B cell (primary cell): ENCODE measurements at regions not wholly inside any gene's neighbourhood (a gene's known extent, or its start where the extent isn't known, plus 50 kb on each side); places are given as distances from the start of the nearest gene placed in this dataset.

Experiments
- ATAC-seq: fragments of 200-7000 bp; cut with Tn5 transposase; one replicate; pipeline ENCODE4 v1.10.0; 2021; ENCODE audit warnings: low read depth, mild to moderate bottlenecking, moderate number of reproducible peaks, moderate library complexity
- CTCF ChIA-PET: fragments of 350-600 bp; sonication (Branson Sonifier 250); formaldehyde crosslinking; loops from one replicate; lab custom pipeline; 2021; ENCODE audit warnings: antibody characterized with exemption, inconsistent platforms; lab: Charles Lee
- POLR2A ChIA-PET: fragments of 350-600 bp; sonication (Branson Sonifier 250); formaldehyde crosslinking; loops from one replicate; lab custom pipeline; 2021; ENCODE audit warnings: antibody characterized with exemption; lab: Charles Lee
- DNase-seq: peaks from one replicate; pipeline ENCODE4 v3.0.0; 2013
- H2AFZ ChIP-seq: 2 replicates; pipeline ENCODE4 v1.6.1; 2012; ENCODE audit warnings: mild to moderate bottlenecking, low read depth, low read length; ENCODE audit not compliant: insufficient read depth, poor library complexity, severe bottlenecking
- H3K27ac ChIP-seq, 2 donors: 1 replicate in 1 of 2; 2 replicates in 1 of 2; pipeline ENCODE4 v1.5.1; 2012 to 2013; ENCODE audit warnings: low read length in 2 of 2, mild to moderate bottlenecking in 2 of 2, moderate library complexity in 1 of 2
- H3K27me3 ChIP-seq, 4 experiments: fragments of 200-600 bp in 1 of 4; sonication (generic) in 1 of 4; replicated peaks in 1 of 4; 1 replicate in 2 of 4; 2 replicates in 2 of 4; pipeline versions ENCODE4 v1.6.1 to v1.7.0; 2013 to 2016; ENCODE audit warnings: low read length in 3 of 4, mild to moderate bottlenecking in 2 of 4, mixed read lengths in 1 of 4, moderate library complexity in 1 of 4; ENCODE audit not compliant: insufficient read depth in 4 of 4, control insufficient read depth in 3 of 4; ENCODE audit errors: control extremely low read depth in 1 of 4
- H3K36me3 ChIP-seq, 2 experiments: replicated peaks in 1 of 2; 1 replicate in 1 of 2; 2 replicates in 1 of 2; pipeline versions ENCODE4 v1.6.1 to v1.7.1; 2013; ENCODE audit warnings: low read length in 1 of 2; ENCODE audit not compliant: insufficient read depth in 2 of 2, control insufficient read depth in 1 of 2; ENCODE audit errors: control extremely low read depth in 1 of 2, extremely low read depth in 1 of 2
- H3K4me1 ChIP-seq, 2 donors: fragments of 200-600 bp in 1 of 2; sonication (generic) in 1 of 2; 1 replicate in 1 of 2; 2 replicates in 1 of 2; pipeline versions ENCODE4 v1.5.1 to v1.6.1; 2013 to 2017; ENCODE audit warnings: low read length in 2 of 2; ENCODE audit not compliant: control insufficient read depth in 2 of 2, insufficient read depth in 2 of 2
- H3K4me2 ChIP-seq: replicated peaks from 2 replicates; pipeline ENCODE3; 2012; ENCODE audit warnings: mild to moderate bottlenecking, low read depth, low read length; ENCODE audit not compliant: poor library complexity, severe bottlenecking
- H3K4me3 ChIP-seq, 5 experiments: fragments of 200-600 bp in 1 of 5; sonication (generic) in 1 of 5; 1 replicate in 3 of 5; 2 replicates in 2 of 5; pipeline versions ENCODE4 v1.5.1 to v1.7.0; 2011 to 2016; ENCODE audit warnings: low read length in 4 of 5, mild to moderate bottlenecking in 4 of 5, low read depth in 2 of 5, control low read depth in 1 of 5, moderate library complexity in 1 of 5; ENCODE audit not compliant: insufficient read depth in 1 of 5; ENCODE audit errors: control extremely low read depth in 1 of 5, extremely low read depth in 1 of 5
- H3K79me2 ChIP-seq: fragments of 200-600 bp; sonication (generic); one replicate; pipeline ENCODE4 v1.6.0; 2016; ENCODE audit warnings: low read length; ENCODE audit not compliant: control insufficient read depth, insufficient read depth
- H3K9ac ChIP-seq: fragments of 200-600 bp; sonication (generic); 2 replicates; pipeline ENCODE4 v1.6.1; 2017; ENCODE audit warnings: mild to moderate bottlenecking, low read length, moderate library complexity
- H3K9me3 ChIP-seq, 3 donors: one replicate each; pipeline versions ENCODE4 v1.6.1 to v1.7.1; 2013; ENCODE audit warnings: low read length in 2 of 3; ENCODE audit not compliant: control insufficient read depth in 2 of 3, insufficient read depth in 1 of 3; ENCODE audit errors: control extremely low read depth in 1 of 3
- H4K20me1 ChIP-seq: 2 replicates; pipeline ENCODE4 v1.6.0; 2012; ENCODE audit warnings: mild to moderate bottlenecking, low read length; ENCODE audit not compliant: insufficient read depth, control insufficient read depth, poor library complexity, severe bottlenecking
- H3K27ac Mint-ChIP-seq: one replicate; pipeline ENCODE4 v1.8.0; 2021; ENCODE audit warnings: mixed read lengths
- H3K27me3 Mint-ChIP-seq: one replicate; pipeline ENCODE4 v1.8.0; 2021; ENCODE audit warnings: mixed read lengths
- H3K4me1 Mint-ChIP-seq: one replicate; pipeline ENCODE4 v1.8.0; 2021; ENCODE audit warnings: mixed read lengths
- H3K4me3 Mint-ChIP-seq: one replicate; pipeline ENCODE4 v1.8.0; 2021; ENCODE audit warnings: mixed read lengths
- H3K9me3 Mint-ChIP-seq: one replicate; pipeline ENCODE4 v1.8.0; 2022; ENCODE audit warnings: mixed read lengths; ENCODE audit not compliant: insufficient read depth
- CTCF ChIP-seq: fragments of 200-600 bp; IDR thresholded peaks from one replicate; pipeline ENCODE4 v1.8.0; 2022; ENCODE audit warnings: antibody characterized with exemption, mild to moderate bottlenecking
- EZH2 ChIP-seq: IDR thresholded peaks from 2 replicates; pipeline ENCODE4 v1.6.1; 2012; ENCODE audit warnings: borderline replicate concordance, low read depth, mild to moderate bottlenecking, moderate library complexity, low read length; ENCODE audit not compliant: insufficient read depth, poor library complexity, severe bottlenecking
- WGBS: methylation state at CpG from one replicate; pipeline ENCODE4 v1.1.5; 2013; ENCODE audit warnings: missing lambda C conversion rate; ENCODE audit not compliant: insufficient coverage; 5-methylcytosine and 5-hydroxymethylcytosine counted together
- intact Hi-C: fragments of 100-400 bp; cut with micrococcal nuclease; formaldehyde crosslinking; loops from one replicate; pipeline ENCODE4 v1.10.0; 2022

DNA sequence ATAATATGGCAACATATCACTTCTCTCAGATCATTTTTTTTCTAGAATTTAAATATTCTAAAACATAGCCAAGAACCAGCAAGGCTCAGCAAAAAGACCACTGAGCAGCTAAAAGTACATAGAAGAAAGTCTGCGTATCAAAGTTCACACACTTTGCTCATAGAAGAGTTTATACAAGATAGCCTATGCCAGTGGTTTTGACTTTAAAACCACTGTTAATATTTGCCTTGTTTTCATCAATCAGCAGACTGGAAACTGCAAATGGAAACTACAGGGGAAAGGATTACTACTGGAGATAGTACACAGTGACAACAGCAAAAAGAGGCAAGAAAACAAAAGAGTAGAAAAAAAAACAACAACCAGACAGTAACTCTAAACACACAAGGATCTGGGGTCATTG lies 483.3 kb downstream of the ZSWIM6 start:
- Mint-ChIP-seq H3K27ac (no peak overlapping the region), H3K4me1 (no peaks in the 10 kb centered on the region), H3K9me3 (no peaks in the 10 kb centered on the region), H3K4me3 (no peak overlapping the region), H3K27me3 (peaks cover 7% of the 10 kb centered on the region)
- ATAC-seq (no peak), DNase-seq (no peak)
- Histone ChIP-seq H4K20me1 (no peaks in the 10 kb centered on the region), H3K27me3 (peaks cover 0 to 4% (median 0%) of the 10 kb centered on the region in 4 experiments), H3K27ac (no peak overlapping the region), H3K4me3 (no peak overlapping the region), H3K9ac (no peak overlapping the region), H3K36me3 (no peaks in the 10 kb centered on the region), H3K9me3 (no peaks in the 10 kb centered on the region), H3K79me2 (no peaks in the 10 kb centered on the region), H2AFZ (no peak overlapping the region), H3K4me1 (no peaks in the 10 kb centered on the region), H3K4me2 (no peak overlapping the region)
- WGBS = no CpG with 5 or more reads among the region's 1 CpG
- ChIA-PET CTCF (no interaction called here), POLR2A (no interaction called here)
- intact Hi-C loops = no loop called here
- no peak for TF ChIP-seq EZH2
- no peak for TF ChIP-seq CTCF

DNA sequence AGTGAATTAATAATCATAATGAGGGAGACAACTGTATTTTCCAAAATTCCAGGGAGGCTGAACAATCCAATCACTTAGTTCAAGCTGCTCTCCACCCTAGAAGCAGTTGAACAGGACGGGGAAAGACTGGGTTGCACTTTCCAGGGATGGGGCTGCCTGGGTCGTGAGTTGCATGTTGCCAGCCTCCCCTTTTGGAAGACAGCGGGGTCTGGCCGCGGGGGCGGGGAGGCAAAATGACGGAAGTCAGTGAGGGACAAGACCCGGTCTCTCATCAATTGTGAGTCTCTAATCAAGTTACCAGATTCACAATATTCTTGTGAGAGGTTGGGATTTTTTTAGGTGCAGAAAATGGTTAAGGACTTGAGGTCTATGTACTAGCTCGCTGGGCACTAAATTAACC lies 484.1 kb downstream of the ZSWIM6 start:
- 92% methylated on average over 8 of the region's 9 CpGs for WGBS
- ATAC-seq = no peak
- peaks cover 0 to 4% (median 0%) of the 10 kb centered on the region in 4 experiments for H3K27me3 ChIP-seq
- H3K36me3 ChIP-seq = no peaks in the 10 kb centered on the region
- no peak overlapping the region for H3K27ac ChIP-seq
- Mint-ChIP-seq H3K9me3 (no peaks in the 10 kb centered on the region), H3K4me3 (no peak overlapping the region), H3K27me3 (peaks cover 7% of the 10 kb centered on the region), H3K4me1 (no peaks in the 10 kb centered on the region), H3K27ac (no peak overlapping the region)
- H4K20me1 ChIP-seq = no peaks in the 10 kb centered on the region
- H2AFZ ChIP-seq = no peak overlapping the region
- no peaks in the 10 kb centered on the region for H3K79me2 ChIP-seq
- H3K9ac ChIP-seq = no peak overlapping the region
- CTCF ChIA-PET = no interaction called here
- intact Hi-C loops = no loop called here
- DNase-seq = no peak
- H3K9me3 ChIP-seq = no peaks in the 10 kb centered on the region
- no peak overlapping the region for H3K4me3 ChIP-seq
- TF ChIP-seq EZH2 = no peak
- no peak for TF ChIP-seq CTCF
- no peak overlapping the region for H3K4me2 ChIP-seq
- H3K4me1 ChIP-seq = no peaks in the 10 kb centered on the region
- POLR2A ChIA-PET = no interaction called here
